Activated T-cell treated with anti-CD3 and anti-CD28 coated beads for 24 hours (primary cell): ENCODE measurements at regions not wholly inside any gene's neighbourhood (a gene's known extent, or its start where the extent isn't known, plus 50 kb on each side); places are given as distances from the start of the nearest gene placed in this dataset.
"Not testable (repeated sequence)": the region's sequence is repeated elsewhere in the genome, so short reads cannot be mapped to it uniquely, and the experiment has no call there.

Experiments
- DNase-seq: peaks from one replicate; pipeline ENCODE4 v3.0.0-alpha.2; 2020; ENCODE audit warnings: low read depth

DNA sequence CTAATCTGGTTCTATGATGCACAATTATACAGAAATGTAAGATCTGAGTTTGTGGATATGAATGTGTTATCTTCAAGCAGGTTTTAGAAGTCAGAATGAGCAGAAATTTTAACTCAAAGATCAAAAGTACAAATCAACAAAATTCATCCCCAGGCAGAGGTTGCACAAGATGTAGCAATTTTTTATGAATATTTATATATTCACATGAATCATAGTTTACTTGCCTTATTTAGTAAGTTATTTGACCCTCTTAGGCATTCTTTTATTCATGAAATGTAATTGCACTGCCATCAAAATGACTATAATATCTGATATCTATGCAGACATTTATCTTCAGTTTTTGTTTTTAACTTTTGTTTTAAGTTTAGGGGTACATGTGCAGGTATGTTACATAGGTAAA lies 103.1 kb upstream of the DAZL start:
- DNase-seq: no peak

DNA sequence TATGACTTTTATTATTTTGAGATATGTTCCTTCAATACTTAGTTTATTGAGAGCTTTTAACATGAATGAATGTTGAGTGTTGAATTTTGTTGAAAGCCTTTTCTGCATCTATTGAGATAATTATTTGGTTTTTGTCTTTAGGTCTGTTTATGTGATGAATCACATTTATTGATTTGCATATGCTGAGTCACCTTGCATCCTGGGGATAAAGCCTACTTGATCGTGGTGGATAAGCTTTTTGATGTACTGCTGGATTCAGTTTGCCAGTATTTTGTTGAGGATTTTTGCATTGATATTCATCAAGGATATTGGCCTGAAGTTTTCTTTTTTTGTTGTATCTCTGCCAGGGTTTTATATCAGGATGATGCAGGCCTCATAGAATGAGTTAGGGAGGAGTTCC lies 106.5 kb upstream of the DAZL start:
- not testable (repeated sequence) for DNase-seq

DNA sequence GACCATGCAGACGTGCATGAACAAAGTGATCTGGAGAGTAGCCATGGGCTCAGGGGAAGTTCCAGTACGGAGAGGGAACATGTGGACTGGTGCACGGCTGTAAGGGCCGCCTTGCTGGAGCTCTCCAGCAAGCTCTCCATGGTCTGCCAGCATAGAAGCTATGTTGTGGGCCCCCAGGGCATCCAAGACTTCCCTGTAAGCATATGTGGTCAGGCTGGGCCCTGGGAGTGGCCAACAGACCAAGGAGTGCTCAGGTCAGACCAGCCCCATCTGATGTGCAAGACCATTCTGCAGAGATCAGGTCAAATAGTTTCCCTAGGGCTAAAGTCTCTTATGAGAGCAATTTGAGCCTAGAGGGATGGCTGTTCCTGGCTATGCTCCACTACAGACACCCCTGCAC lies 110.1 kb upstream of the DAZL start:
- no peak for DNase-seq

GRCh38 chr3:16719426-16719825 lies 114.2 kb upstream of the DAZL start:
- no peak for DNase-seq

GRCh38 chr3:16720367-16720940 lies 115.2 kb upstream of the DAZL start:
- DNase-seq: no peak

DNA sequence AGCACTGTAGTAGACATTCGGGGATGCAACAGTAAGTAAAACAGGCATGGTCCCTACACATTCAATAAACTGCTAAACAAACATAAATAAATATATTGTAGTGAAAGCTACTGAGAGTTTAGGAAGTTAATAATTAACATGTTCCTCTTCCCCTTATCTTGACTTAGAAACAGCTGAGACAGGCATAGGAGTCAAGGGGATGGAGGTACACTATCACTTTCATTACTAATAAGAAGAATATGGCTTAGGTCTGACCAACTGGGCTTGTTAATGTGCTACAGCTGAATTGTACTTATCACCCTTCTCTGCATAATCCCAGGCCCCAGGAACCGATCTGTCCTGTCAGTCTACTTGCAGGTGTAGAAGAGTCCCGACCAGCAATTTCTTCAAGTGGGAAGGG lies 116.3 kb upstream of the DAZL start:
- DNase-seq: no peak

GRCh38 chr3:16723978-16724377 lies 118.8 kb upstream of the DAZL start:
- DNase-seq: no peak

DNA sequence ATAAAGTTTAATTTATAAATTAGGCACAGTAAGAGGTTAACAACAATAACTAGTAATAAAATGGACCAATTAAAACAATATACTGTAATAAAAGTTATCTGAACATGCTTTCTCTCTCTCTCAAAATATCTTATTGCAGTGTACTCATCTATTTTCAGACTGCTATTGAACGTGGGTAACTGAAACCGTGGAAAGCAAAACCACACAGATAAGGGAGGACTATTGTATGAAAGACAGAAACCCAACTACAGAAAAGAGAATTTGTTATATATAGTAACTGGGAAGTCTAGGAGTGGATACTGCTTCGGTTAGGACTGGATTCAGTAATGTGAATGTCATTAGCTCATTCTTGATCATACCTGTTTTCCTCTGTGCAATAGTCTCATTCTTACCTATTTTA lies 119.3 kb upstream of the DAZL start:
- no peak for DNase-seq

DNA sequence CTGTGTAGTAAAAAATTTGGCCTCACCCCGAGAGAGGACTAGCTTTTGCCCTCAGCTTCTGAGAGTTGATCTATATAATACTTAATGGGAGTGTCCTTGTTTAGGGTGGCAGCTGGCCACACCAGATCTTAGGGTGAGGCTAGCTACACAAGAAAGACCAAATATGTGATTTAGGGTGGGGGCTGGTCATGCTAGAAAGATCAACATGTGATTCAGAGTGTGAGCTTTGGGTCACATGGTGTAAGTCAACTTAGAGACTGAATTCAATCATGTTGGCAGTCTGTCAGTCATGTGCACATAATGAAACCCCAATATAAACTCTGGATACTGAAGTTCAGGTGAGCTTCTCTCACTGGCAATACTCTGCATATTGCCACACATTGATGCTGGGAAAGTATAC lies 120.7 kb upstream of the DAZL start:
- no peak for DNase-seq

GRCh38 chr3:16728770-16729745 lies 123.8 kb upstream of the DAZL start:
- DNase-seq: no peak

- no peak for DNase-seq
These were observed 133.2 kb upstream of the DAZL start for GRCh38 chr3:16738451-16738850.

- no peak for DNase-seq
These were observed 134.4 kb upstream of the DAZL start for GRCh38 chr3:16739541-16740105.

- no peak for DNase-seq
These were observed 135.3 kb upstream of the DAZL start for GRCh38 chr3:16740515-16740914.

DNA sequence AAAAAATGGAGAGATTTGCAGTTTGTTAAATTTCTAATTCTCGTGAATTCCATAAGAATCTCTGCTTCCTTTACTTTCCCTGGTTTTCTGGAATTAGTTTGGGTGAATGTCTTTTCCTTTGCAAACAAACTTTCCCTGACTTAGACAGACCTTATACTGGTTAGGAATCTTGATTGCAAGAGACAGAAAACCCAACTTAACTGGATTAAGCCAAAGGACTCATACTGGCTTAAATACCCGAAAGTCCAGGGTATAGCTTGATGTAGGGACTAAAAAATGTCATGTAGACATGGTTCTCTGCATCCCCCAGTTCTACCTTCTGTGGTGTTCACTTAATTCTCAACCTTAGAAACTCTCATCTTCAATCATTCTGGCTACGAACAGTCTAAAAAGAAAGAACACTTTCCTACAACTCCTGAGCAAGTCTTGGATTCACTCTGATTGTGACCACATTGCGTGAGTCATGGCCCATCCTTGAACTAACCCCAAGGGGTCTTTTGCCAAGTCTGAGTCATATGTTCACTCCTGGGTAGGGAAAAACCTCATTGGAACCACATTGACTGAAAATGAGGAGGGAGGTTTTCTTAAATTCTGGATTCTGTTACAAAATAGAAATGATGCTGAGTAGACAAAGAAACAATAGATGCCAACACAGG lies 136.0 kb upstream of the DAZL start:
- no peak for DNase-seq

- no peak for DNase-seq
These were observed 136.7 kb upstream of the DAZL start for GRCh38 chr3:16741890-16742289.

DNA sequence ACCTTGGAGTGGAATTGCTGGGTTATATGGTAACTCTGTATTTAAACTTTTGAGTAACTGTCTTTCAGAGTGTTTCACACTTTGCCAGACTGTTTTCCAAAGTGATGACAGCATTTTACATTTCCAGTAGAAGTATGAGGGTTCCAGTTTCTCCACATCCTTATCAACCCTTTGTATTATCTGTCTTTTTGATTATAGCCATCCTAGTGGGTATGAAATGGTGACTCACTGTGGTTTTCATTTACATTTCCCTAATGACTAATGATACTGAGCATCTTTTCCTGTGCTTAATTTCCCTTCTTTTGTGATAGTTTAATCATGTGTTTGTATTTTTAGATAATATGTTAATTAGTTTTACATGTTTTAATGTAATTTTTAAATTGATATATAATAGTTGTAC lies 138.1 kb upstream of the DAZL start:
- DNase-seq: no peak

DNA sequence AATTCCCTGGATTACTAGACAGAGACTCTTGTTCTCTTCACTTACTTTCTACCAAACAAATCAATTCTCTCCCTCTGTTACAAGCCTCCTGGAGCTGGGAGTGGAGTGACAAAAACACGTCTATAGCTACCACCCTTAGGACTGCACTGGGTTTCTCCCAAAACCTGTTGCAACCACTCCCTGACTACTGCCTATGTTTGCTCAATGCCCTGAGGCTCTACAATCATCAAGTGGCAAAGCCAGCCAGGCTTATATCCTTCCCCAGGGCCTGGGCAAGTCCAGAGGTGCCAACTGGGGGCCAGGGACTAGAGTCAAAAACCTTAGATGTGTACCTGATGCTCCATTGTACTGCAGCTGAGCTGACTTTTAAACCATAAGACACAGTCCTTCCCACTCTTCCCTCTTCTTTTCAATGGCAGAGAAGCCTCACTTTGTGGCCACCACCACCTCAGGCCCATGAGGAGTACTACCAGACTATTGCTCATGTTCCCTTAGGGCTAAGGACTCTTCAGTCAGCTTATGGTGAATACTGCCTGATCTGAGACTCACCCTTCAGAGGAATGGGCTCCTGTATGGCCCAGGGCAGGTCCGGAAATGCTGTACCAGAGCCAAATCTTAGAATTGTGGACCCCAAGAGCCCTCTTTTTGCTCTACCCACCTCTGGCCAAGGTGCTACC lies 125.4 kb upstream of the PLCL2 start:
- no peak for DNase-seq

GRCh38 chr3:16761571-16761970 lies 123.2 kb upstream of the PLCL2 start:
- no peak for DNase-seq

GRCh38 chr3:16765661-16766060 lies 119.1 kb upstream of the PLCL2 start:
- no peak for DNase-seq

- DNase-seq: no peak
These were observed 117.7 kb upstream of the PLCL2 start for GRCh38 chr3:16767006-16767405.

- DNase-seq: no peak
These were observed 116.7 kb upstream of the PLCL2 start for GRCh38 chr3:16768014-16768413.

DNA sequence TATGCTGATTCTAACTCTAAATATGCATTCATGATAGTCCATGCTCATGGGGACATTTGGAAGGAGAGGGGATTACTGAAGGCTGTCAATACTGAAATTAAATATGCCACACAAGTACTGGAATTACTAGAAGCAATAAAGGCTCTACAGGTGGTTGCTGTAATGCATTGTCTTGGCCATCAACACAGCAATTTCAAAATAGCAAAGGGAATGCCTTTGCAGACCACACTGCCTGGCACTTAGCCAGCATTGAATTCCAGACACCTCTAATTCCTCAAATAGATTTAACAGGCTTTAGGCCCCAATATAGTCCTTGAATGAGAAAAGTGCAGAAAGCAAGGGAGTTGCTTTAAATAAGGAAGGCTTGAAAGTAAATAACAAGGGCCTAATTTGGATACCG lies 115.8 kb upstream of the PLCL2 start:
- DNase-seq: no peak
